Muscle of leg (tissue), 3 donors: ENCODE measurements at regions not wholly inside any gene's neighbourhood (a gene's known extent, or its start where the extent isn't known, plus 50 kb on each side); places are given as distances from the start of the nearest gene placed in this dataset.

ENCODE experiments used
- DNase-seq: peaks from one replicate; pipeline ENCODE4 v3.0.0; 2013
- H3K27ac ChIP-seq: one replicate; pipeline ENCODE4 v1.5.1; 2013; ENCODE audit warnings: mild to moderate bottlenecking, low read length, control low read depth
- H3K27me3 ChIP-seq: one replicate; pipeline ENCODE4 v1.6.1; 2013; ENCODE audit warnings: low read length; ENCODE audit not compliant: control insufficient read depth, insufficient read depth
- H3K36me3 ChIP-seq: one replicate; pipeline ENCODE4 v1.6.1; 2013; ENCODE audit warnings: low read length; ENCODE audit not compliant: control insufficient read depth, insufficient read depth
- H3K4me1 ChIP-seq: one replicate; pipeline ENCODE4 v1.6.1; 2013; ENCODE audit warnings: low read length; ENCODE audit not compliant: control insufficient read depth, insufficient read depth
- H3K4me3 ChIP-seq: one replicate; pipeline ENCODE4 v1.5.1; 2013; ENCODE audit warnings: low read length, control low read depth
- H3K9me3 ChIP-seq: replicated peaks from 2 replicates; pipeline ENCODE4 v1.6.1; 2013; ENCODE audit warnings: low read depth, low read length; ENCODE audit not compliant: control insufficient read depth
- WGBS: methylation state at CpG from one replicate; pipeline ENCODE4 v1.1.5; 2013; ENCODE audit warnings: missing lambda C conversion rate; ENCODE audit not compliant: insufficient coverage; 5-methylcytosine and 5-hydroxymethylcytosine counted together

DNA sequence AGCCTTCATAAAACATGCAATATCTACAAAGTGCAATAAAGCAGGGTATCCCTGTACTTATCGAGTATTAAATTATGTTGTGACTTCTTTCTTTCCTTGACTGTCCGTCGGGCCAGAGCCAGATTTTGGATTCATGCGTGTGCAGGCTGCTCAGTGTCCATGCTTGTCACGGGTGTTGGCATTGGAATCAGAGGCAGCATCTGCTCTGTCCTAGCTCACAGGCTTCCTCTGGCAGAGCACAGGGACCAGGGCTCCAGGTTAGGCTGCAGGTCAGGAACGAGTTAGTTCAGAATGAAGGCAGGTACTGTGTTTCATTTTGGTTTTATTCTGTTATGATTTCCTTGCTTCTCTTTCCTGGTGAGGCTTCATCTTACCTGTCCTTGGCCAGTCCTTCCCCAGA, 249.8 kb downstream of the AUH start:
- Histone ChIP-seq H3K36me3 (no peaks in the 10 kb centered on the region), H3K27me3 (no peaks in the 10 kb centered on the region), H3K4me3 (no peak overlapping the region), H3K9me3 (peaks cover 5% of the 10 kb centered on the region), H3K27ac (no peak overlapping the region), H3K4me1 (peaks cover 7% of the 10 kb centered on the region)
- no peak for DNase-seq
- WGBS, result 86% methylated on average over 5 of the region's 6 CpGs

DNA sequence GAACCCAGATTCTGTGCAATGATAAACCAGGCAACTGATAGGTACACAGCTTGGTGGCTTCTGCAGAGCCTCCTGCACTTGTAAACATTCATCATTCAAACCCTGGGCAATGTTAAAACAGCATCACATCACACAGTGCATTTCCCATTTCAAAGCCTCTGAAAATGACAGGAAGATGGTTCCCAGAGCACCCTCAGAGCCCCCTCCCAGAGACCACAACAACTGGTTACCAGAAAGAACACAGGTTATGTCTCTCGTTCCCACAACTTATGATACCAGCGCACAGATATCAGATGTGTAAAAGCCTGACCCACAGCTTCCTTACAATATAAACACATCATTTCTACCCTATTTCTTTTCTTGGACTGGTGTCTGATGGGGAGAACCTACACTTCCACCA, 248.7 kb downstream of the AUH start:
- H3K4me1 ChIP-seq, result peaks cover 17% of the 10 kb centered on the region
- WGBS, result no CpG with 5 or more reads among the region's 2 CpGs
- H3K9me3 ChIP-seq, result peaks cover 5% of the 10 kb centered on the region
- H3K27ac ChIP-seq, result no peak overlapping the region
- no peaks in the 10 kb centered on the region for H3K36me3 ChIP-seq
- peaks cover 3% of the 10 kb centered on the region for H3K27me3 ChIP-seq
- DNase-seq, result no peak
- H3K4me3 ChIP-seq, result no peak overlapping the region

DNA sequence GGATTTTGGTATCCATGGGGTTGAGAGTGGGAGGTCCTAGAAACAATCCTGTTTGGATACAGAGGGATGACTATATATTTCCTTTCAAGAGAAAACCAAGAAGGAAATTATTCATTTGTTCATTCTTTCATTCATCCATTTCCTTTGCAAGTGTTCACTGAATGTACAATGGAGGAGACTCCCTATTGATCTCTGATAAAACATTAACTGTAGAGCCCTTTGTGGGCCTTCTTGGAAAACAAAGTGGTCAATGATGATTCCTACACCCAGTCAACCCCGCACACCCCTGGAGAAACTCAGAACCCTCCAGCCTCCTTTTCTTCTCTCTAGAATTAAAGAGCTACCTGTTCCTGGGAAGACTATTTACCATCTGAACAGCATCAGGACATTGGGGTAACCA, 247.3 kb downstream of the AUH start:
- H3K27ac ChIP-seq, result no peak overlapping the region
- peaks cover 5% of the 10 kb centered on the region for H3K9me3 ChIP-seq
- H3K4me1 ChIP-seq, result peaks cover 31% of the 10 kb centered on the region
- no CpG with 5 or more reads among the region's 1 CpG for WGBS
- H3K27me3 ChIP-seq, result peaks cover 3% of the 10 kb centered on the region
- no peak overlapping the region for H3K4me3 ChIP-seq
- DNase-seq, result no peak
- no peaks in the 10 kb centered on the region for H3K36me3 ChIP-seq

DNA sequence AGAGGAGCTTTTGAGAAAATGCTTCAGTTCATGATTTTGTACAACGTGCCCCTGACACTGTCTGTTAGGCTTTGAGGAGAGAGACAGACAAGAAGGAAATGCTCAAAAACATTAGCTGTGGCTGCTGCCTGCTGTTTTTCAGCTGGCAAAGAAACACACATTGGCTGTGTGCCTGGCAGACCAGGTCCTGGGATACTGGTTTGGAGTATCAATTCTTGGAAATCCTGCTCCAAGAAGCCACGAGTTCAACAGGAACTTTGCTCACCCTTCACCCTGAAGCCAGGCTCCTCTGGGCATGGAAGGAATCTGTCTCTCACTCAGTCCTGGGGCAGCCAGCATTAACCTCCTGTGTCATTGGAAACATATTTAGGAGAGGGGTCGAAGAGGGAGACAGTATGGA, 245.5 kb downstream of the AUH start:
- WGBS, result 65% methylated on average over 2 of the region's 3 CpGs
- H3K9me3 ChIP-seq, result no peaks in the 10 kb centered on the region
- no peaks in the 10 kb centered on the region for H3K36me3 ChIP-seq
- peak; percentile 18 for DNase-seq
- peaks cover 33% of the 10 kb centered on the region for H3K4me1 ChIP-seq
- no peak overlapping the region for H3K4me3 ChIP-seq
- peak overlapping the region; percentile 52 for H3K27ac ChIP-seq
- H3K27me3 ChIP-seq, result peaks cover 3% of the 10 kb centered on the region

GRCh38 chr9:91116711-91117110, 245.0 kb downstream of the AUH start:
- 88% methylated on average over 1 of the region's 5 CpGs for WGBS
- H3K36me3 ChIP-seq, result no peaks in the 10 kb centered on the region
- no peaks in the 10 kb centered on the region for H3K9me3 ChIP-seq
- H3K4me1 ChIP-seq, result peaks cover 33% of the 10 kb centered on the region
- DNase-seq, result no peak
- H3K27ac ChIP-seq, result peak overlapping the region; percentile 52
- peaks cover 3% of the 10 kb centered on the region for H3K27me3 ChIP-seq
- no peak overlapping the region for H3K4me3 ChIP-seq

DNA sequence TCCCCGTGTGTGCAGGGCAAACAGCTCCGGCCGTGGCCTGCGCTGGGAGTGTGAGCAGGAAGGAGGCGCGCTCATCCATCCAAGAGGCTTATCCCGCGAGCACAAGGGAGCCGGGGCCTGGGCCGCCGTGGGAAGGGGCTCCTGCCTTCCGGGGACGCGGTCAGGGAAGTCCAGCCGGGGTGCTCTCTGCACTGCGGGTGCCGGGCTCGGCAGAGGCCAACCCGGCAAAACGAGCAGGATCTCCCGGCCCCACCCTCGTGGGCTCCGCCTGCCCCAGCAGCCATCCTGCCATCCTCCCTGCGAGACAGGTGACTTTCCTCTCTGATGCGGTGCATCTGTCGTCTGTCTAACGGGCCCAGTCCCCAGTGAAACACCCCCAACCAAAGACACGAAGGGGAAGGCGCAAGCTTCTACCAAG, 244.2 kb downstream of the AUH start:
- no peak for DNase-seq
- Histone ChIP-seq H3K4me1 (peaks cover 33% of the 10 kb centered on the region), H3K27ac (peak overlapping the region; percentile 85), H3K36me3 (no peaks in the 10 kb centered on the region), H3K4me3 (peak overlapping the region; percentile 26), H3K27me3 (peaks cover 3% of the 10 kb centered on the region), H3K9me3 (no peaks in the 10 kb centered on the region)
- 64% methylated on average over 18 of the region's 29 CpGs for WGBS

- DNase-seq, result peak; percentile 90
- WGBS, result 7% methylated on average over 35 of the region's 36 CpGs
- peaks cover 33% of the 10 kb centered on the region for H3K4me1 ChIP-seq
- H3K36me3 ChIP-seq, result no peaks in the 10 kb centered on the region
- peak overlapping the region; percentile 26 for H3K4me3 ChIP-seq
- no peaks in the 10 kb centered on the region for H3K9me3 ChIP-seq
- H3K27ac ChIP-seq, result peak overlapping the region; percentile 85
- H3K27me3 ChIP-seq, result peaks cover 3% of the 10 kb centered on the region
These were observed 243.6 kb downstream of the AUH start for GRCh38 chr9:91117959-91118703.

DNA sequence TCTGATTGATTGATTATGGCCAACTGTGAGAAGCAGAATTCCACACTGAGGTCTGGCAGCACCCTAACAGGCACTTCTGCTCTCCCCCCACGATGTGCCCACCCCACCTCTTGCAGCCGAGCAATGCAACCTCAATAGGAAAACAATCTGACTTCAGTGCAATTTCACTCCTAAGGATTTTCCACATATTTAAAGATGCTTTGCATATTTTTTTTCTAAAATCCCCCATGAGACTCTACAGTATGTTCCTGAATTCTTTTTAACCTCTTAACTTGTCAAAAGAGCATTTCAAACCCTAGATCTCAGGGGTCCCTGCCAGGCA, 243.1 kb downstream of the AUH start:
- Histone ChIP-seq H3K9me3 (no peaks in the 10 kb centered on the region), H3K4me3 (peak overlapping the region; percentile 26), H3K27ac (peak overlapping the region; percentile 85), H3K36me3 (no peaks in the 10 kb centered on the region), H3K27me3 (peaks cover 3% of the 10 kb centered on the region), H3K4me1 (peaks cover 33% of the 10 kb centered on the region)
- no peak for DNase-seq
- 0% methylated on average over 2 of the region's 2 CpGs for WGBS

GRCh38 chr9:91119142-91119541, 242.6 kb downstream of the AUH start:
- H3K4me3 ChIP-seq, result no peak overlapping the region
- H3K27ac ChIP-seq, result peak overlapping the region; percentile 85
- H3K36me3 ChIP-seq, result no peaks in the 10 kb centered on the region
- peak; percentile 65 for DNase-seq
- peaks cover 33% of the 10 kb centered on the region for H3K4me1 ChIP-seq
- WGBS, result 65% methylated on average over 4 of the region's 11 CpGs
- peaks cover 3% of the 10 kb centered on the region for H3K27me3 ChIP-seq
- H3K9me3 ChIP-seq, result no peaks in the 10 kb centered on the region

- WGBS, result no CpG with 5 or more reads among the region's 3 CpGs
- H3K27me3 ChIP-seq, result peaks cover 3% of the 10 kb centered on the region
- H3K27ac ChIP-seq, result peak overlapping the region; percentile 85
- H3K4me3 ChIP-seq, result no peak overlapping the region
- no peaks in the 10 kb centered on the region for H3K9me3 ChIP-seq
- DNase-seq, result peak; percentile 53
- peaks cover 33% of the 10 kb centered on the region for H3K4me1 ChIP-seq
- no peaks in the 10 kb centered on the region for H3K36me3 ChIP-seq
These were observed 242.0 kb downstream of the AUH start for GRCh38 chr9:91119679-91120078.

DNA sequence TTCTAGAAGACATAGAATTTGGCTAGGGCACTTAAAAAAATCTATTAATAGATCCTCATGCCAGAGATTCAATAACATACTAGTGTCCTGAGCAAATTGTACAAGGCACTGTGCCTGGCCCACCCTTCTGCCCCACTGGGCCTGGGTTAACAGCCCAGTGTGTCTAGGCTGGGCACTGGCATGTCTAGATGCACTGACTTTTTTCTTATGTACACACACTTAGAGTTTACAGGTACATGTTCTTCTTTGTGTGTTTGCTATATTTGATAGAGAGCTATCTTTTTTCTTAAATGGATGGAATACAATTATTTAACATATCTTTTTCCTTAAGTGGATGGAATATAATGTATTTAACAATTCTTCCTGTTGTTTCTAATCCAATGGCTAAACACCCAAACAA, 241.5 kb downstream of the AUH start:
- Histone ChIP-seq H3K36me3 (no peaks in the 10 kb centered on the region), H3K9me3 (no peaks in the 10 kb centered on the region), H3K4me1 (peaks cover 33% of the 10 kb centered on the region), H3K27me3 (peaks cover 3% of the 10 kb centered on the region), H3K27ac (peak overlapping the region; percentile 85), H3K4me3 (no peak overlapping the region)
- no peak for DNase-seq
